ENCODE measurements at regions not wholly inside any gene's neighbourhood (a gene's known extent, or its start where the extent isn't known, plus 50 kb on each side); places are given as distances from the start of the nearest gene placed in this dataset.

DNA sequence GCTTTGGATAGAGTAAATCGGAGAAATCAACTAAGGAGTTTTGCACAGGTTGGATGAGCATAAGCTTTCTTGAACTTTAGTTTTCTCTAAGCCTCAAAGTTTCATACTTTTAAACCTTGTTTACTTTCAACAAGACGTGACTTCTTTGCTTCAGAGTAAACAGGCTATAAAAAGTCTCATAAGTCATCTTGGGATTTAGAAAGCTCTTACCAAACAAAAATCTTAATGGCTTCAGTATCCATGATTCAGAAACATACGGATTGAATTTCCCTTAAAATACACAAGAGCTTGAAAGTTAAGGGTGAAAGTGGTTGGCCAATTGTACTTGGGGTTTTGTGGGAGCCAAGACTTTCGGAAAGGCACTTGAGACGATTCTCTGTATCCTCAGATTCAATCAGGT lies 270.9 kb upstream of the ANKH start (continued):
- TF ChIP-seq SMC3 (IDR thresholded peaks at IDR 0.05; ENCODE audit: borderline replicate concordance, low read length) (no peak), SREBF2 (IDR thresholded peaks at IDR 0.05; ENCODE audit: low read length) (no peak), HCFC1 (IDR thresholded peaks at IDR 0.05; ENCODE audit: low read length) (no peak)
- TF ChIP-seq, protein P1, sequence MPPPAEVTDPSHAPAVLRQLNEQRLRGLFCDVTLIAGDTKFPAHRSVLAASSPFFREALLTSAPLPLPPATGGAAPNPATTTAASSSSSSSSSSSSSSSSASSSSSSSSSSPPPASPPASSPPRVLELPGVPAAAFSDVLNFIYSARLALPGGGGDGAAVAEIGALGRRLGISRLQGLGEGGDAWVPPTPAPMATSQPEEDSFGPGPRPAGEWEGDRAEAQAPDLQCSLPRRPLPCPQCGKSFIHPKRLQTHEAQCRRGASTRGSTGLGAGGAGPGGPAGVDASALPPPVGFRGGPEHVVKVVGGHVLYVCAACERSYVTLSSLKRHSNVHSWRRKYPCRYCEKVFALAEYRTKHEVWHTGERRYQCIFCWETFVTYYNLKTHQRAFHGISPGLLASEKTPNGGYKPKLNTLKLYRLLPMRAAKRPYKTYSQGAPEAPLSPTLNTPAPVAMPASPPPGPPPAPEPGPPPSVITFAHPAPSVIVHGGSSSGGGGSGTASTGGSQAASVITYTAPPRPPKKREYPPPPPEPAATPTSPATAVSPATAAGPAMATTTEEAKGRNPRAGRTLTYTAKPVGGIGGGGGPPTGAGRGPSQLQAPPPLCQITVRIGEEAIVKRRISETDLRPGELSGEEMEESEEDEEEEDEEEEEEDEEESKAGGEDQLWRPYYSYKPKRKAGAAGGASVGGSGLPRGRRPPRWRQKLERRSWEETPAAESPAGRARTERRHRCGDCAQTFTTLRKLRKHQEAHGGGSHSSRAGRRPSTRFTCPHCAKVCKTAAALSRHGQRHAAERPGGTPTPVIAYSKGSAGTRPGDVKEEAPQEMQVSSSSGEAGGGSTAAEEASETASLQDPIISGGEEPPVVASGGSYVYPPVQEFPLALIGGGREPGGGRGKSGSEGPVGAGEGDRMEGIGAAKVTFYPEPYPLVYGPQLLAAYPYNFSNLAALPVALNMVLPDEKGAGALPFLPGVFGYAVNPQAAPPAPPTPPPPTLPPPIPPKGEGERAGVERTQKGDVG (CRISPR knock-in tag; IDR thresholded peaks at IDR 0.05) = no peak

DNA sequence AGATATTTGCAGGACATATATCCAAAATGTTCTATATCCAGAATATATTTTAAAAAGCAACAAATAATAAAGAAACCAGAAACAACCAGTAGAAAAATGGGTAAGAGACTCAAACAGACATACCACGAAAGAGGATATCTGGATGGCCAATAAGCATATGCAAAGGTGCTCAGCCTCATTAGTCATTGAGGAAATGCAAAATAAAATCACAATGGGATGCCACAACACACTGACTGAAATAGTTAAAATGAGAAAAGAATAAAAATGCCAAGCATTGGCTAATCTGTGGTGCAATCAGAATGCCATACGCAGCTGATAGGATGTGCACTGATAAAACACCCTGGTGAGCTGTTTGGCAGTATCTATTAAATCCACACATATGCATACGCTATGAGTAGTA lies 265.8 kb upstream of the ANKH start:
- H3K36me3 ChIP-seq (ENCODE audit: control insufficient read depth in 2 of 2, insufficient read depth in 2 of 2, low read length in 1 of 2) = no peaks in the 10 kb centered on the region
- H3K4me2 ChIP-seq (ENCODE audit: control insufficient read depth, insufficient read depth) = no peak overlapping the region
- H2AFZ ChIP-seq (ENCODE audit: control insufficient read depth, low read depth, low read length) = no peak overlapping the region
- intact Hi-C loops (cut with micrococcal nuclease; ENCODE audit: unreplicated experiment) = no loop called here
- H3K4me3 ChIP-seq = no peak overlapping the region
- ChIA-PET RAD21 (ENCODE audit: unreplicated experiment) (no interaction called here), POLR2A (no interaction called here), SMC1A (ENCODE audit: uncharacterized antibody, unreplicated experiment) (interaction anchor here (1.8 kb wide), 1 partner anchor 27 kb away, joined by 4 read pairs; no protein-coding TSS in a partner anchor), CTCF (no interaction called here)
- no peaks in the 10 kb centered on the region for H4K20me1 ChIP-seq (ENCODE audit: control insufficient read depth, insufficient read depth)
- no peak overlapping the region for H3K27ac ChIP-seq (ENCODE audit: control insufficient read depth, insufficient read depth)
- no TSS peak for BruUV-seq (replicated peaks)
- no peaks in the 10 kb centered on the region for H3K79me2 ChIP-seq (ENCODE audit: control insufficient read depth, insufficient read depth, low read length)
- no peaks in the 10 kb centered on the region for H3K4me1 ChIP-seq (ENCODE audit: control insufficient read depth, insufficient read depth, low read length)
- TF ChIP-seq RELA (IDR thresholded peaks at IDR 0.05; ENCODE audit: borderline replicate concordance, partially characterized antibody) = no peak
- TF ChIP-seq BACH1 (IDR thresholded peaks at IDR 0.05; ENCODE audit: borderline replicate concordance) = no peak
- no peaks in the 10 kb centered on the region for H3K9me3 ChIP-seq (replicated peaks; ENCODE audit: control insufficient read depth, insufficient read depth, low read length)
- no peak for FAIRE-seq
- DNase-seq (ENCODE audit: low read depth, low spot score) = no peak
- no peak overlapping the region for H3K9ac ChIP-seq (ENCODE audit: control insufficient read depth, insufficient read depth, low read length)
- 12% methylated on average over 3 of the region's 3 CpGs for WGBS (ENCODE audit: insufficient coverage, insufficient replicate concordance, low lambda C conversion rate, missing lambda C conversion rate)
- no peaks in the 10 kb centered on the region for H3K27me3 ChIP-seq (replicated peaks in 1 of 2; ENCODE audit: control insufficient read depth in 2 of 2, insufficient read depth in 2 of 2, low read length in 1 of 2)
- ATAC-seq = no peak
- in situ Hi-C loops (cut with MboI) = no loop called here
